GM21529 (cell line): ENCODE measurements at regions not wholly inside any gene's neighbourhood (a gene's known extent, or its start where the extent isn't known, plus 50 kb on each side); places are given as distances from the start of the nearest gene placed in this dataset.

Source experiments
- ATAC-seq: cut with Tn5 transposase; IDR thresholded peaks from one replicate; pipeline ENCODE4 v1.9.1; 2021; ENCODE audit not compliant: unreplicated experiment

DNA sequence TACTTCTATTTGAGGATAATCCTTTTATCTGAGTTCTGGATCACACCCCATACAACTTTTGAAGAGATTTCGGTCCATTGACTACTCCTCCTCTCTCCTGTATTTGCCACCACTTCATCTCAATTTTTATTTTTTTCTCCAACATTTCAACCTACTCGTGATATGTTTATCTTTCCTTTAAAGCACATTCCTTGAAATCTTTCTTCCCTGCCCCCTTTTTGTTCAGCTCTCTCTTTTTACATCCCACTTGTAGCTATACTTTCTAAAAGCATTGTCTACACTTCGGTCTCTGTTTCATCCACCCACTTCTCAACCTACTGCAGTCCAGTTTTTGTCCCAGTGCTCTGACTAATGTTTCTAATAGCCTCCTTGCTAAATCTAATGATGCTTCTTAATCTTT, 299.4 kb downstream of the PSAT1 start:
- no peak for ATAC-seq

DNA sequence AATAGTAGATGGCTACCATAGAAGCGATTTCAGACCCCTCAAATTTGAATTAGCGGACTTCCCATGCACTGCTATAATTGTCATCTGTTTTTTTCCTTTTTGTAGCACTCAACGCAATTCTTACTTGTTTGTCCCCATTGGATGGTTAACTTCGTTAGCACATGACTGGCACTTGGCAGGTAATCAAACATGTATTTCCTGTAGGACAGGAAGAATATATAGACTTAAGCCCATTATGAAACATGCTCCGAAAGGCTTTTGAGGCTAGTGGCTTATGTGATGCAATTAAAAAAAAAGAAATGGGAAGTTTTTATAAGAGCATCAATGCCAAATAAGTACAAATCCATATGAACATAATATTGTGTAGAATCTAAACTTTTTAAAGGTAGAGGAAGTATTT, 301.2 kb downstream of the PSAT1 start:
- ATAC-seq = no peak

DNA sequence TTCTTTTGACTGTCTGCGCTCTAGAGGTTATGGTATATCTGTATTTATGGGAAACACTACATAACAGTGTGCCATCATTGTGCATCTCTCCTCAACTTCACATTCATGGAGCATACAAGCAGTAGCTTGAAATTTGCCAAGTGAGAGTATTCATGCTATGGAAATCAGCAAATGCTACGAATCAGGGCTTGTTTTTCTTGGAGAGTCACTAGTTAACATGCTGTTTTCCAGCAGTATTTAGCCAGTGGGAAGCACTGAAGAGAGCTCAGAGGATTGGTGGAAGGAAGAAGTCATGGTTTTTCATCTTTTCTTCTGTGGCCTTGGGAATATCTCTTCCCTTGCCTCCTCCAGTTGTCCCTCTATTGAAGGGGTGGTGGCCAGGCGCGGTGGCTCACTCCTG, 303.0 kb downstream of the PSAT1 start:
- no peak for ATAC-seq

DNA sequence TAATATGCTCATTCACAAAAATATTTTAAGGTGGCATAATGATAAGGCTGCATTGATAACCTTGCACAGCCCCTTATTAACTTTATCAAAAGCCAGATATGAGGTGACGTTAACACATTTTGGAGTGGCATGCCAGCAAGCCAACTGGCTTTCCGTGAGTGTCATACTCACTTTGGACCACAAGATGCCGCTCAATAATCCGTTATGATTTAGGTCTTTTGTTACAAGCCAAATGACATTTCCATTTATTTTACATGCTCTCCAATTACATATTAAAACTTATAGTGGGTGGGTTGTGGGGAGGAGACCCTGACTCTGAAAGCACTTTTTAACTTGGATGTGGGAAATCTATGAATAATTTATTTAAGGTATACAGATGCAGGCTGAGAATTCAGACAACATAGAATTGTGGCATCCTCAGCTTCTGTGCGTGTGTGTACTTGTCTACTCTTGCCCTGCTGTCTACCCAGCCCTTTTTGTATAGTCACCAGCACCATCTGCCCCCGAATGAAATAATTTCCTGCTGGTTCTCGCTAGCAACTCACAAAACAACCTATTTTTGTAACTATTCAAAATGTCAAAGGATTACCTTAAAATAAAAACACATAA, 305.1 kb downstream of the PSAT1 start:
- peak; percentile 79 for ATAC-seq

DNA sequence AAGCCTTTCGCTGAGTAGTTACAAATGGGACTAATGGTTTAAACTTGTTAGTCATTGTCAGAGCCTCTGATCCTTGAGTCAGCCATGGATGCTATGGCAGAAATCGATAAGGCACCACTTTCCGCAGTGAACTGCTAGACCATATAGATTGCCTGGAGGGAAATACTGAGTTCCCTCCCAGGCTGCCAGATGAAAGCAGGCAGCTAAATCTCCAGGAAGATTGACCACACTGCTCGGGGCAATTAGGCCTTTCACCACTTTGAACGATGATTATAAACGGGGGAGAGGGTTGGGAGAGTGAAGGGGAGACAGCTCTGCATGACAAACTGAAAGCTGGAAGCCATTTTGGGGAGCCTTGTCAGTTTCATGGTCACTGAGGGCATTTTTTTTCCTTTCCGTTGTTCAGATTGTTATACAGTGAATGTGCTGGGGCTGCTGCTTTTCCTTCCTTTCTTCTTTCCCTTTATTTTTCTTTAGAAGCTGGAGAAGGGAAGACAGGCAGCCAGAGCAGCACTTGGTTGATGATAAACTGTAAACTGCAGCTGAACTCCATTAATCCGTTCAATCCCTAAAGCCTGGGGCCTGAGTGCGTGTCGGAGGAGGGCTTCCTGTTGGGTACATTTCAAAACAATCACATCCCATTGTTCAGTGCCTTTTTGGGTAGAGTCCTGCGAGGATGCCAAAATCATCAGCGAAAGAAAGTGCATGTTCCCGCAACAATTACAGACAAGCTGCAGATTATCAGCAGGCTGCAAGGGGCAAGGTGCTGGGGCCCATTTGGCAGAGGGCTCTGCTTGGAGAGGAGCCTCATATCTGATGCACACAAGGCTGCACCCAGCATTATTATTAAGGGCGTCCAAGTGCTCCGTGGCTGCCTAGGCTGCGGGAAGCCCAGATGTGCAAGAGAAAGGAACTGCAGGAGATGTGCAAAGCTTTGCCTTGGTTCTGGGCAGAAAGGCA, 308.4 kb downstream of the PSAT1 start:
- ATAC-seq = no peak

DNA sequence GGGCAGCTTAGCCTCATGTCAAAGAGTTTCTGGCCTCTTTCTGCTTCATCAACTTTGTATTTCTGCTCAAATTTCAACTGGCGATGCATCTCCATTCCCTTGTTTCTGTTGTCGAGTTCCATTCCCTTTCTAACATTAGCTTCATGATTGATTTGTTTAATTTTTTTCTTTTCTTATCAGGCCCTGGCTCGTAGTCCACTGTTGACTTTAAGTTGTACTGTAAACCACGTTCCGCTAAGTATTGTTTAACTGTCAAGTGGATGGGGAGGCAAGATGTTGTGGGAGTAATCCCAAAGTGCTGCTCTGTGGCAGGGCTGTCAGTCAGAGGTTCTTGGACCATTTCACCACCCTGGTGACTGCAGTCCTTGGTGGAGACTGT, 309.1 kb downstream of the PSAT1 start:
- no peak for ATAC-seq

DNA sequence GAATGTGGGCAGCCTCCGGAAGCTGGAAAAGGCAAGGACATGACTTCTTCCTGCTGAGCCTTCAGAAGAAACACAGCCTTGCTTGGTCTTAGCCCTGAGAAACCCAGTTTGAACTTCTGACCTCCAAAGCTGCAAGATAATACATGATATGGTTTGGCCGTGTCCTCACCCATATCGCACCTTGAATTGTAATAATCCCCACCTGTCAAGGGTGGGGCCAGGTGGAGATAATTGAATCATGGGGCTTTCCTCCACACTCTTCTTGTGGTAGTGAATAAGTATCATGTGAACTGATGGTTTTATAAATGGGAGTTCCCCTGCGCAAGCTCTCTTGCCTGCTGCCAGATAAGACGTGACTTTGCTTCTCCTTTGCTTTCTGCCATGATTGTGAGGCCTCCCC, 310.9 kb downstream of the PSAT1 start:
- no peak for ATAC-seq

DNA sequence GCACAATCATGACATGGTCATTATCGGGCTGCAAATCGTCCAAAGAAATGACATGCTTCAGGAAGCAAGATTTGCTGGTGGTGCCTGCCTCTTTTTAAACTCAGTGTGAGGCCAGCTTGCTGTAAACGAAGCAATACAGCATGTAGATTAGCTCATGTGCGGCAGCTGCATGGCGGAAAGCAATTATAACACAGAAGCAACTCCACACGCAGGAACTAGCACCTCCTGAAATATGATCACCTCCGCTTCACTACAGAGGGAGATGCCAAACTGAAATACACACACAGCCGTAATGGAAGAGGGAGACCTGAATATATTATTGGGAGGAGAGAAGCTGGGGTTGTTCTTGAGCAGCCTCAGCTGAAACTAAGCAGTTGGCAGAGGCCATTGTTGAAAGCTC, 312.5 kb downstream of the PSAT1 start:
- ATAC-seq = no peak

DNA sequence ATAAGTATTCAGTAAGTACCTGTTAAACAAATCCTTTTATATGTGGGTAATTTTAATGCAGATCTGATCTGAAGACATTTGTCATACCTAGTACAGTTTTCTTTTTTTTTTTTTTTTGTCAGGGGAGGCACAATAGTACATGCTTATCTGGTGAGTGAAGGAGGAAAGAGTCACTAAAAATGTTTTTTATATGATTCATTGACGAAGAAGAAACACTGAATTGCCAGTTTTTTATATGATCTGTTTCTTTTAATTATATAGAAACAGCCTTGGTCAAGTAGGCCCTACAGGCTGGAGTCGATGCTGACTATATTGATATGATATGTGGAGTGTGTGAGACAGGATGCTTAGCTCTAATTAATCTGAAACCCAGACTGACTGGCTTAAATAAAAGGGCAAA, 315.2 kb downstream of the PSAT1 start:
- ATAC-seq = no peak

DNA sequence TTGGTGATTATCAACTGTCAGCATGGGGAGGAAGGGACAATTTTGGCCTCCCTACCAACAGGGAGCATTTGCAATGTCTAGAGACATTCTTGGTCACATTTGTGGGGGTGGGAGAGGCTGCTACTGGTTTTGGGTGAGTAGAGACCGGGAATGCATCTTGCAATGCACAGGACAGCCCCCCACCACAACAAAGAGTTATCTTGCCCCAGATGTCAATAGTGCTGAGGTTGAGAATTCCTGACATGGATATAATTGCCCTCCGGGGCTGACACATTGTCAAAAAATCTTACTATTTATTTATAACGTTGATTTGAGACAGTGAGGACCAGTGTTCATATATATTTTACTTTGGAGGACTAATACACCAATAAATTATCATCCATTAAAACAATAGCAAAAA, 316.1 kb downstream of the PSAT1 start:
- no peak for ATAC-seq

DNA sequence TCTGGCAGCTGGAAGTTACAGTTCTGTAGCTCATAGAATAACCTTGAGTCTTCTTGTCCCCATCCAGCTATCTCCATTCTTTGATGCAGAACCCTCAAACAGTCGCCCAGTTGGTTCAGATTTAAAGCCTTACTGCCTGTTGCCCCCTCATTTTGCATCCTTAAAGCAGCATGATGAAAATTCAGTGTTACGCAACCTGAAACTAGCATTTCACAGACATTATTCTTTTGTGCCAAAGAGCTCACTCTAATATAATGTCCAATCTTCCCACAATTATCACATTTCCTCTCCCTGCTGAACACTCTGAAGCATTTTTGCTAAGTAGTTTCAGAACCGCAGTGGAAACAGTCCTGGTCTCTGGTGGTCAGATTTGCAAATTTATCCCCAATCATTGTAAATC, 318.0 kb downstream of the PSAT1 start:
- no peak for ATAC-seq

DNA sequence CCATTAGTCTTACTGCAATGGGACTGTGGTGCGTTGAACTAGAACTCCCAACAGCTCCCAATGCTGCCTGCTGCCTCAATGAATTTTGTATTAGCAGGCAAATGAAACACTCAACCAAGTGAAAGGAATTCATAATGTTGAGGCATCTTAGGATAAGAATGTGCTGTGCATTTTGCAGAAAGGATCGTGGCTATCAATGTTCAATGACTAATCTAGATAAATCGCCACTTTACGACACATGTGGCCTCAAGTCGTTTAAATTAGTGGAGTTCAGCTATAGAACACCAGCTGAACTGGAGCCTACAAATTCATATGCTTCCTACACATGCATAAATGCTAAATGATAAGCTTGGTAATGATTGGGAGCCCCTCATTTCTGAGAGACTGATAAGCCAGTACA, 318.4 kb downstream of the PSAT1 start:
- ATAC-seq = no peak

DNA sequence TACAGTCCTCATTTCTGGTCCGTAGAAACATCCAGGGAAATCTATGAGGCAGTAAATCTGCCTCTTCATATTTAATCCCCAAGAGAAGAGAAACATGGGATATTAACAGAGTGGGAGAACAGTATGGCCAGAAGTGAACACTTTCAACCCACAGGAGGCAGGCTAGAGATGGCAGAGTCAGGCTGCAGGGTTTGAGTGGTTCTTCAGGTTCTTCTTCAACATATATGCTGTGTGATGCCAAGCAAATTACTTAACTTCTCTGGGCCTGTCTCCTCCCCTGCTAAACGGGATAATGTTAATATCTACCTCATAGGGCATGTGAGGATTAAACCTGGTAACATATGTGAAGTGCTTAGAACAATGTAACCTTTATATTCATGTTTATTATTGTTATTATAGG, 321.8 kb downstream of the PSAT1 start:
- no peak for ATAC-seq

DNA sequence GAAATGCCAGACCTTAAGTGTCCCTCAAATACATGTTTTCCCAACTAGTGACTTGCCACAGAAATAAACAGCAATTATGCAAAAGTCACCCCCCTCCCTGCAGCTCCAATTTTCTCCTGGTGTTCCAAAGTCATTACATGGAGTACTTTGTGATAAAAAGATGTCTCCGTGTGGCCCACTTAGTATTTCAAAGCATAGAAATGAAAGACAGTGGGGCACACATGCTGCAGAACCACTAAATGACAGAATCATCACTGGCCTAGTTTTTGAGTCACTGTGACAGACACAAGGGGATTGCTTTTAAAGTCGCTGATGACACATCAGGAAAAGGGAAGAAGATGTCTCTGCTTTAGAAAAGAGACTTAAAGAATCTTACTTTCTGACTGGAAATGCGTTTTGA, 323.4 kb downstream of the PSAT1 start:
- ATAC-seq = no peak

DNA sequence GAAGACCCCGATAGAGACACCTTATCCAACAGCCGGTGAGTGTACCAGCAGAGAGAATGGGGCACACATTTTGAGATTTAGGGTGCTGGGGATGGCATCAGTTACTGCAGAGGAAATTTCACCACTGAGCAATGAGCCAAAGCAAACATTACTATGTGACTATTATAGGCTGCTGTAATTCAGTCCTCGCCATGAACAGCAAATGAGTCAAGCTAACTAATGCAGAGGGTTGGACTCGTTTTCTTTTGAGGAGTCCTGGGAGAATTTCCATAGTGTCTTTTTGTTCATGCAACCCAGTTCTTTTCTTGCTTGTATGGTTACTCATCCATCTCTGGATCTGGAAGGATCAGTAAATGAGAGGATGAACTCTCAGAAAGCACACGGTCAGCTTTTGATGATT, 323.8 kb downstream of the PSAT1 start:
- ATAC-seq = no peak

DNA sequence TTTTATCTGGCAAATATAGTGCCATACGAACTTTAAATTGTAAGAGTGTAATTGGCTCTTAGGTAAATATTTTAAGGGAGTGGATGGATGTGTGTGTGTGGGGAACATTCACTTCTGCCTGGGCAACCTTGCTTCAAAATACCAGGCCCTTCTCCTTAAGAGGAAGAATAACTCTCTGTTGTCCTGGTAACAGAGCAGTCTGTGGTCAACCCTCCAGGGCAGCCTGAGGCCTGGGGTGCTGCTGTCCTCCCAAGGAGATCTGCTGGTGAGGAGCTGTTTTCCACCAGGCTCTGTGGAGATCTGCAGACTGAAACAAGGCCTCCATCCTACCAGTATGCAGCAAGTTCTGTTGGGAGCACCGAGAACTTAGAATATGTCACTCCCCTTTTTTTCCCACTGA, 325.2 kb downstream of the PSAT1 start:
- ATAC-seq = no peak

DNA sequence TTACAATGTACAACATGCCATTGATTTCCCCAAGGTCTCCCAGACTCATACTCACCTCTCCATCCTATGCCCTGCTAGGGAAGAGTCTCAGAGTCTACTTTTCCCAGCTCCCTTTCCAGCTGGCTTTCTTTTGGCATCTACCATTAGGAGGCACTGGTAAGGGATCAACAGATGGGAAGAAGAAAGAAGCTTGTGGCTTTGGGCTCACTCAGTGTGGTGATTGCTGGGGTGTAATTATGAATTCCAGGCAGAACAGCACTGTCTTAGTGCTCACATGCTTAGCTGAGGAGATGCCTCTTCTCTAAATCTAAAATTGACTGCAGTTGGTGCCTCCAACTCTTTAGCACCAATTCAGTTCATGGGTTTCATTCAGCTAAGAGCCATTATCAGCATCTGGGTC, 330.0 kb downstream of the PSAT1 start:
- ATAC-seq = no peak

DNA sequence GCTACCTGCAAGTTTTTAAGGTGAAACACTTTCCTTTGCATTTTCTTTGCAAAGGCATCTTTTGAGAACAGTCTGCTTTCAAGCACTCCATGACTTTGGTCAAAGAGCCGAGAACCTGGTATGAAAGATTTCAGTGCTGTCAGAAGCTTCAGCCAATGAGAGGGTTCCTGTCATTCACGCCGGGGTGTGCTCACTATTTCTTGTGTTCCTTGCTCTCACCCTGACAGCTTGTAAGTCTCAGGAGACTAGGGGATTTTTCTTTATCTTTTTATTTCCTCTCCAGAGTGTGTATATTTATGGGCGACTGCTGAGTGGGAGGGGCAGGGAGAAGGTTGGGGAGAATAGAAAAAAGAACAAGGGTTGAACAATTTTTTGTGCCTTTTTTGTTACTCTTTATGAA, 334.0 kb downstream of the PSAT1 start:
- ATAC-seq = no peak

DNA sequence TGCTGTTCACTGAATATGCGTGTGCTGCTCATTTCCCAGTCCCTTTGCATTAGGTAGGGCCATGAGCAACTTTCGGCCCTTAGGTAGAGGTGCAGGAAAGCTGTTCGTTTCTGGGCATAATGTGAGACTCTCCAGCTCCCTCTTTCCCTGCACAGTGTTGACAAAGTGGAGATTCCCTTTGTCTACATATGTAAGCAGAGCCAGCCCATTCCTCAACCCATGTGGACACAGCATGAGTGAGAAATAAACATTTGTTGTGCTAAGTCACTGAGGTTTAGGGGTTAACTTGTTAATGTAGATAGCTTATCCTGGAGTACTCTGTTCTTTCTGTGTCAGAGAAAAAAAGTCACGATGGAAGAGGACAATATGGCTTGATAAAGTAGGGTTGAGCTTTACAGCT, 343.8 kb downstream of the PSAT1 start:
- no peak for ATAC-seq

DNA sequence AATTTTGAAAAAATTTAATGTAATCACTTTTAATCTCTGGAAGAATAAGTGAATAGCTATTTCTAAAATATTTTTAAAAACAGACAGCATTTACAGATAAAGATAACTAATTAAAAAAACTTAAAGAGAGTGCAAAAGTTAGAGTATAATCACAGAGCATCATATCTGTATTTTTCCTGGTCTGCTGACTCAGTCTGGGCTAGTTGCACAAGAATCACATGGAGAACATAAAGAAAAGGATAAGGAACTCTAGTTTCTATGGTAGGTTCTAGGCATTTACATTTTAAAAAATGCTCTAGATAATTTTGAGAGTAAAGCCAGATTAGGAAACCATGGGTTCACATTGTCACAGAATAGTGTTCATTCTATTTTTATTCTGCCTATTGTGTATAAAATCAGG, 347.4 kb downstream of the PSAT1 start:
- no peak for ATAC-seq

DNA sequence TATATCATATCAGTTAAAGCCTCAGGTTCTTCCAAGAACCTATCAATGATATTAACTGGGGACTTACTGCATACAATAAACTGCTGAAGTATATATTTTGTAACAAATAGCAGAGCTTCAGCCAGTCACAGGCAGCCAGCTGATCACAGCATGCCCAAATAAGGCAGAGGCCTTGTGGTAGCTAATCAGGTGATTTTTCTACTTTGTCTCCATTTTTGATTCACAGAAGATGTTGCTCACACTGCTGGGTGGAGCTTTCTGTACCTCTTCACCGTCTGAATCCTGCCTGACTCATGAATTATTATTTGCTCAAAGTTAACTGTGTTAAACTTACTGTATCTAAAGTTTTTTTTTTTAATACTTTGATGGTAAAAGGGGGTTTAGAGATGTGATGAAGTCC, 357.4 kb downstream of the PSAT1 start:
- ATAC-seq = no peak

DNA sequence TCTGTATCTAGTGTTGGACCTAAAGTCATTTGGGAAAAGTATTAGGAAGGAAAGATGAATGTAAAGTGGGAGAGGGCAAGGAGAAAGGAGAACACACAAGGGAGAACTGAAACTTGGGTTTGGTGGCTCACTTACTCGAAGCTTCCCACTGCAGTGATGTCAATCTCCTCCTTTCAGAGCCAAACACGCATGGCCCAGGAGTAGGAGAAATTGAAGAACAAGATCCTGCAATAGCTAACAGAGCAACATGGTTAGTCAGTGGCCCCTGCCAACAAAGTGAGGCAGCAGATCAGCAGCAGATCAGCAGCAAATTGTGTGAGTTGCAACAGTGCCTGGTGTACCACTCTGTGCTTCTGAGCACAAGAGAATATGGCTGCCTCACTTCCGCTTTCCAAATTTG, 366.4 kb downstream of the PSAT1 start:
- ATAC-seq = no peak

DNA sequence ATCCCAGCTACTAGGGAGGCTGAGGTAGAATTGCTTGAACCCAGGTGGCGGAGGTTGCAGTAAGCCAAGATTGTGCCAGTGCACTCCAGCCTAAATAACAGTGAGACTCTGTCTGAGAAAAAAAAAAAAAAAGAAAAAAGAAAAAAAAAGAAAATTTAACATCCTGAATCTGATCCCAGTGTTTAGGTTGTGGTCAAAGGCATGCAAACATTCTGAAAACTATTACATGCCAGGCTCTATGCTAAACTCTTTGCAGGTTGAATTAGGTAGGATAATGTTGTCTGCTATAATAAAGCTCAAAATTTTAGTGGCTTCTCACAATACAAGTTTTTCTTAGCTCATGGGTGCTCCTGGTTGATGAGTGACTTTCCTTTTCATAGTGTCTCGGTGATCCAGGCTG, 367.4 kb downstream of the PSAT1 start:
- ATAC-seq = no peak
